Right atrium auricular region (tissue), 2 donors: ENCODE measurements at regions not wholly inside any gene's neighbourhood (a gene's known extent, or its start where the extent isn't known, plus 50 kb on each side); places are given as distances from the start of the nearest gene placed in this dataset.

Experiments used
- DNase-seq: peaks from one replicate; pipeline ENCODE4 v3.0.0-alpha.2; 2019; ENCODE audit warnings: low spot score
- H3K27ac ChIP-seq, 2 donors: fragments of 200-600 bp; sonication (generic); 1 replicate in 1 of 2; 2 replicates in 1 of 2; pipeline ENCODE4 v1.5.1; 2016 to 2019
- H3K27me3 ChIP-seq, 2 donors: fragments of 200-600 bp; sonication (generic); one replicate each; pipeline versions ENCODE4 v1.5.1 to v1.6.0; 2017 to 2019
- H3K36me3 ChIP-seq: fragments of 200-600 bp; sonication (generic); one replicate; pipeline ENCODE4 v1.5.1; 2016
- H3K4me1 ChIP-seq, 2 donors: fragments of 200-600 bp; sonication (generic); one replicate each; pipeline versions ENCODE4 v1.5.1 to v1.6.0; 2017 to 2019
- H3K4me3 ChIP-seq, 2 donors: fragments of 200-600 bp; sonication (generic); 1 replicate in 1 of 2; 2 replicates in 1 of 2; pipeline ENCODE4 v1.5.1; 2017 to 2019; ENCODE audit warnings: mild to moderate bottlenecking in 1 of 2, moderate library complexity in 1 of 2
- H3K9me3 ChIP-seq, 2 donors: fragments of 200-600 bp; sonication (generic); one replicate each; pipeline ENCODE4 v1.5.1; 2019
- CTCF ChIP-seq, 2 donors: fragments of 200-600 bp; sonication (generic); IDR thresholded peaks; one replicate each; pipeline ENCODE4 v1.5.1; 2019; ENCODE audit warnings: antibody characterized with exemption in 2 of 2

- Histone ChIP-seq H3K27ac (peak overlapping the region in 1 of 2 donors; percentile 7), H3K4me1 (peaks cover 0 to 17% of the 10 kb centered on the region in 2 donors), H3K9me3 (no peaks in the 10 kb centered on the region), H3K36me3 (no peaks in the 10 kb centered on the region), H3K27me3 (no peaks in the 10 kb centered on the region), H3K4me3 (peak overlapping the region; percentile 60 to 66)
- TF ChIP-seq CTCF (IDR thresholded peaks at IDR 0.05): no peak
- no peak for DNase-seq
Observed at GRCh38 chr12:94872971-94873733, 130.3 kb downstream of the NDUFA12 start.

- peaks cover 0 to 17% of the 10 kb centered on the region in 2 donors for H3K4me1 ChIP-seq
- H3K36me3 ChIP-seq: no peaks in the 10 kb centered on the region
- no peaks in the 10 kb centered on the region for H3K9me3 ChIP-seq
- peak overlapping the region; percentile 60 to 66 for H3K4me3 ChIP-seq
- DNase-seq: no peak
- TF ChIP-seq CTCF (IDR thresholded peaks at IDR 0.05): no peak
- H3K27ac ChIP-seq: no peak overlapping the region
- H3K27me3 ChIP-seq: no peaks in the 10 kb centered on the region
Observed at GRCh38 chr12:94872671-94872970, 130.9 kb downstream of the NDUFA12 start.

- no peak overlapping the region for H3K27ac ChIP-seq
Observed at GRCh38 chr12:94872007-94872653, 131.4 kb downstream of the NDUFA12 start.

GRCh38 chr12:94870511-94870910, 133.0 kb downstream of the NDUFA12 start:
- Histone ChIP-seq H3K4me1 (peaks cover 0 to 17% of the 10 kb centered on the region in 2 donors), H3K27me3 (no peaks in the 10 kb centered on the region)

More at GRCh38 chr12:94872007-94872653, 131.4 kb downstream of the NDUFA12 start:
- H3K27me3 ChIP-seq: no peaks in the 10 kb centered on the region
- no peaks in the 10 kb centered on the region for H3K36me3 ChIP-seq
- H3K4me1 ChIP-seq: peaks cover 0 to 17% of the 10 kb centered on the region in 2 donors
- H3K4me3 ChIP-seq: no peak overlapping the region
- no peaks in the 10 kb centered on the region for H3K9me3 ChIP-seq
- no peak for DNase-seq
- no peak for TF ChIP-seq CTCF (IDR thresholded peaks at IDR 0.05)

GRCh38 chr12:94868161-94868560, 135.3 kb downstream of the NDUFA12 start:
- no peak for DNase-seq
- H3K4me3 ChIP-seq: no peak overlapping the region
- no peaks in the 10 kb centered on the region for H3K9me3 ChIP-seq
- H3K27me3 ChIP-seq: no peaks in the 10 kb centered on the region
- H3K4me1 ChIP-seq: peaks cover 0 to 6% of the 10 kb centered on the region in 2 donors
- H3K36me3 ChIP-seq: no peaks in the 10 kb centered on the region
- no peak overlapping the region for H3K27ac ChIP-seq
- TF ChIP-seq CTCF (IDR thresholded peaks at IDR 0.05): no peak

More at GRCh38 chr12:94870511-94870910, 133.0 kb downstream of the NDUFA12 start:
- Histone ChIP-seq H3K9me3 (no peaks in the 10 kb centered on the region), H3K27ac (no peak overlapping the region), H3K4me3 (no peak overlapping the region), H3K36me3 (no peaks in the 10 kb centered on the region)
- TF ChIP-seq CTCF (IDR thresholded peaks at IDR 0.05): no peak
- DNase-seq: no peak
